ENCODE measurements at regions not wholly inside any gene's neighbourhood (a gene's known extent, or its start where the extent isn't known, plus 50 kb on each side); places are given as distances from the start of the nearest gene placed in this dataset.

DNA sequence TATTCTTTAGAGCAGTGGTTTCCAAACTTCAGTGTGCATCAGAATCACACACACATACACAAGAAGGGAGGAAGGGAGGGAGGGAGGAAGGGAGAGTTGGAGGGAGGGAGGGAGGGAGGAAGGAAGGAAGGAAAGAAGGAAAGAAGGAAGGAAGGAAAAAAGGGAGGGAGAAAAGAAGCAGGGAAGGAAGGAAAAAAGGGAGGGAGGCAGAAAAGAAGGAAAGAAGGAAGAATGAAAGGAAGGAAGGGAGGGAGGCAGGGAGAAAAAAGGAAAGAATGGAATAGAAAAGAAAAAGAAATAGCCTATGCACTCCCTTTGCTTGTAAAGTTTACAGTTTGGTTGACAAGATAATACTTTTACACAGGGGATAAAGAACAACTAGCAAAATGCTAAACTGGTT lies 96.3 kb upstream of the BCL11A start (continued):
- TF ChIP-seq, protein P1, sequence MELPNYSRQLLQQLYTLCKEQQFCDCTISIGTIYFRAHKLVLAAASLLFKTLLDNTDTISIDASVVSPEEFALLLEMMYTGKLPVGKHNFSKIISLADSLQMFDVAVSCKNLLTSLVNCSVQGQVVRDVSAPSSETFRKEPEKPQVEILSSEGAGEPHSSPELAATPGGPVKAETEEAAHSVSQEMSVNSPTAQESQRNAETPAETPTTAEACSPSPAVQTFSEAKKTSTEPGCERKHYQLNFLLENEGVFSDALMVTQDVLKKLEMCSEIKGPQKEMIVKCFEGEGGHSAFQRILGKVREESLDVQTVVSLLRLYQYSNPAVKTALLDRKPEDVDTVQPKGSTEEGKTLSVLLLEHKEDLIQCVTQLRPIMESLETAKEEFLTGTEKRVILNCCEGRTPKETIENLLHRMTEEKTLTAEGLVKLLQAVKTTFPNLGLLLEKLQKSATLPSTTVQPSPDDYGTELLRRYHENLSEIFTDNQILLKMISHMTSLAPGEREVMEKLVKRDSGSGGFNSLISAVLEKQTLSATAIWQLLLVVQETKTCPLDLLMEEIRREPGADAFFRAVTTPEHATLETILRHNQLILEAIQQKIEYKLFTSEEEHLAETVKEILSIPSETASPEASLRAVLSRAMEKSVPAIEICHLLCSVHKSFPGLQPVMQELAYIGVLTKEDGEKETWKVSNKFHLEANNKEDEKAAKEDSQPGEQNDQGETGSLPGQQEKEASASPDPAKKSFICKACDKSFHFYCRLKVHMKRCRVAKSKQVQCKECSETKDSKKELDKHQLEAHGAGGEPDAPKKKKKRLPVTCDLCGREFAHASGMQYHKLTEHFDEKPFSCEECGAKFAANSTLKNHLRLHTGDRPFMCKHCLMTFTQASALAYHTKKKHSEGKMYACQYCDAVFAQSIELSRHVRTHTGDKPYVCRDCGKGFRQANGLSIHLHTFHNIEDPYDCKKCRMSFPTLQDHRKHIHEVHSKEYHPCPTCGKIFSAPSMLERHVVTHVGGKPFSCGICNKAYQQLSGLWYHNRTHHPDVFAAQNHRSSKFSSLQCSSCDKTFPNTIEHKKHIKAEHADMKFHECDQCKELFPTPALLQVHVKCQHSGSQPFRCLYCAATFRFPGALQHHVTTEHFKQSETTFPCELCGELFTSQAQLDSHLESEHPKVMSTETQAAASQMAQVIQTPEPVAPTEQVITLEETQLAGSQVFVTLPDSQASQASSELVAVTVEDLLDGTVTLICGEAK (IDR thresholded peaks at IDR 0.05) = no peak
- TF ChIP-seq, protein P1 (CRISPR knock-in tag; IDR thresholded peaks at IDR 0.05) = no peak
- TF ChIP-seq KLF1 (tag; IDR thresholded peaks at IDR 0.05) (no peak), BRF1 (IDR thresholded peaks at IDR 0.05; ENCODE audit: borderline replicate concordance, extremely low read depth, insufficient read length) (no peak)

Data from K562 (cell line).